Memory B cell (primary cell): ENCODE measurements at regions not wholly inside any gene's neighbourhood (a gene's known extent, or its start where the extent isn't known, plus 50 kb on each side); places are given as distances from the start of the nearest gene placed in this dataset.
"Not testable (repeated sequence)": the region's sequence is repeated elsewhere in the genome, so short reads cannot be mapped to it uniquely, and the experiment has no call there.

Experiments used
- ATAC-seq: fragments of 150-1000 bp; cut with Tn5 transposase; 2 replicates; pipeline ENCODE4 v1.10.0; 2021; ENCODE audit warnings: low read depth, mild to moderate bottlenecking, moderate library complexity
- DNase-seq, 2 donors: peaks; one replicate each; pipeline ENCODE4 v3.0.0; 2022; ENCODE audit warnings: low spot score in 2 of 2
- H3K27ac Mint-ChIP-seq: one replicate; pipeline ENCODE4 v1.8.0; 2022; ENCODE audit warnings: mild to moderate bottlenecking, moderate library complexity, mixed read lengths
- H3K27me3 Mint-ChIP-seq: one replicate; pipeline ENCODE4 v1.8.0; 2022; ENCODE audit warnings: mixed read lengths
- H3K36me3 Mint-ChIP-seq: one replicate; pipeline ENCODE4 v1.8.0; 2022; ENCODE audit warnings: mild to moderate bottlenecking, mixed read lengths
- H3K4me1 Mint-ChIP-seq: one replicate; pipeline ENCODE4 v1.8.0; 2022; ENCODE audit warnings: mixed read lengths
- H3K4me3 Mint-ChIP-seq: one replicate; pipeline ENCODE4 v1.8.0; 2022; ENCODE audit warnings: mild to moderate bottlenecking, moderate library complexity, mixed read lengths
- H3K9me3 Mint-ChIP-seq: one replicate; pipeline ENCODE4 v1.8.0; 2022; ENCODE audit warnings: mixed read lengths

DNA sequence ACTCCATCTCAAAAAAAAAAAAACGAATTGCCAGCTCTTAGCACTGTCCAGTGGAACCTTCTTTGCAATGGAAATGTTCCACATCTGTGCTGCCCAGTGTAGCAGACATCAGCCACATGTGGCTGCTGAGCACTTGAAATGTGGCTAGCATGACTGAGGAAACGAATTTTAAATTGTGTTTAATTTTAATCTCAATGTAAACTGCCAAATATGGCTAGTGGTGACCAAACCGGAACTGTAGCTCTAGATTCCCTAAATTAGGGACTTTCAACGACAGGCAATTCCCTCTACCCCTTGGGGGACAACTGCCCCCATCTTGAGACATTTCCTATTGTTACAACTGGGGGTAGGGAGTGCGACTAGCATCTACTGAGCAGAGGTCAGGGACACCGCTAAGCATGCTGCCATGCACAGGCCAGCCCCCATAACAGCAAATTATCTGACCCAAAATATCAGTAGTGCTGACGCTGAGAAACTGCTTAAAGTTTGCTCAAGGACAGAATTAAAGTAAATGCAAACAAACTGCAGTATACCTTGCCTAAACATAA lies 52.4 kb upstream of the PDPR start:
- not testable (repeated sequence) for H3K27me3 Mint-ChIP-seq, H3K4me1 Mint-ChIP-seq, H3K4me3 Mint-ChIP-seq, H3K9me3 Mint-ChIP-seq, H3K27ac Mint-ChIP-seq, H3K36me3 Mint-ChIP-seq, DNase-seq, ATAC-seq

GRCh38 chr16:70062947-70063346 lies 51.2 kb upstream of the PDPR start:
- not testable (repeated sequence) for H3K27me3 Mint-ChIP-seq, H3K36me3 Mint-ChIP-seq, DNase-seq, H3K4me1 Mint-ChIP-seq, H3K9me3 Mint-ChIP-seq, ATAC-seq, H3K4me3 Mint-ChIP-seq, H3K27ac Mint-ChIP-seq
